Thoracic aorta (tissue), 2 donors: ENCODE measurements at regions not wholly inside any gene's neighbourhood (a gene's known extent, or its start where the extent isn't known, plus 50 kb on each side); places are given as distances from the start of the nearest gene placed in this dataset.
"Not testable (repeated sequence)": the region's sequence is repeated elsewhere in the genome, so short reads cannot be mapped to it uniquely, and the experiment has no call there.

Experiments
- ATAC-seq: fragments of 150-250 bp; one replicate; pipeline ENCODE4 v1.8.0; 2017; ENCODE audit warnings: low read depth; ENCODE audit not compliant: insufficient number of reproducible peaks, low FRiP score
- DNase-seq: peaks from one replicate; pipeline ENCODE4 v3.0.0-alpha.2; 2020; ENCODE audit warnings: low spot score
- H3K27ac ChIP-seq, 2 donors: fragments of 200-600 bp; sonication (generic); 1 replicate in 1 of 2; 2 replicates in 1 of 2; pipeline ENCODE4 v1.5.1; 2016; ENCODE audit warnings: mild to moderate bottlenecking in 2 of 2, moderate library complexity in 2 of 2
- H3K27me3 ChIP-seq: fragments of 200-600 bp; sonication (generic); replicated peaks from 2 replicates; pipeline ENCODE4 v1.6.0; 2016; ENCODE audit warnings: mild to moderate bottlenecking; ENCODE audit not compliant: insufficient read depth
- H3K36me3 ChIP-seq: fragments of 200-600 bp; sonication (generic); one replicate; pipeline ENCODE4 v1.5.1; 2016
- H3K4me1 ChIP-seq, 2 donors: fragments of 200-600 bp; sonication (generic); 1 replicate in 1 of 2; 2 replicates in 1 of 2; pipeline versions ENCODE4 v1.5.1 to v1.6.0; 2016; ENCODE audit warnings: low read depth in 2 of 2, mild to moderate bottlenecking in 1 of 2; ENCODE audit not compliant: control insufficient read depth in 1 of 2
- H3K4me3 ChIP-seq: fragments of 200-600 bp; sonication (generic); 2 replicates; pipeline ENCODE4 v1.5.1; 2016; ENCODE audit warnings: mild to moderate bottlenecking
- H3K9me3 ChIP-seq: fragments of 200-600 bp; sonication (generic); 2 replicates; pipeline ENCODE4 v1.5.1; 2016
- CTCF ChIP-seq: fragments of 200-600 bp; sonication (generic); IDR thresholded peaks from one replicate; pipeline ENCODE4 v1.5.1; 2019; ENCODE audit warnings: antibody characterized with exemption

GRCh38 chr21:15308333-15308732 is 243.5 kb upstream of the NRIP1 start:
- DNase-seq (no peak), ATAC-seq (no peak)
- H3K27ac ChIP-seq, result no peak overlapping the region
- no peaks in the 10 kb centered on the region for H3K36me3 ChIP-seq
- no peak overlapping the region for H3K4me3 ChIP-seq
- no peaks in the 10 kb centered on the region for H3K27me3 ChIP-seq
- TF ChIP-seq CTCF, result no peak
- no peaks in the 10 kb centered on the region for H3K4me1 ChIP-seq
- no peaks in the 10 kb centered on the region for H3K9me3 ChIP-seq

GRCh38 chr21:15309022-15309590 is 244.3 kb upstream of the NRIP1 start:
- Histone ChIP-seq H3K27me3 (no peaks in the 10 kb centered on the region), H3K9me3 (no peaks in the 10 kb centered on the region), H3K4me3 (no peak overlapping the region), H3K36me3 (no peaks in the 10 kb centered on the region), H3K4me1 (no peaks in the 10 kb centered on the region), H3K27ac (no peak overlapping the region)
- ATAC-seq (no peak), DNase-seq (no peak)
- no peak for TF ChIP-seq CTCF

- Histone ChIP-seq H3K4me1 (no peaks in the 10 kb centered on the region), H3K36me3 (no peaks in the 10 kb centered on the region), H3K9me3 (no peaks in the 10 kb centered on the region), H3K27ac (no peak overlapping the region), H3K4me3 (no peak overlapping the region), H3K27me3 (no peaks in the 10 kb centered on the region)
- TF ChIP-seq CTCF, result no peak
- DNase-seq, result no peak
- ATAC-seq, result no peak
These were observed 244.9 kb upstream of the NRIP1 start for GRCh38 chr21:15309721-15310120.

- H3K9me3 ChIP-seq, result no peaks in the 10 kb centered on the region
- H3K27me3 ChIP-seq, result no peaks in the 10 kb centered on the region
- no peaks in the 10 kb centered on the region for H3K4me1 ChIP-seq
- no peaks in the 10 kb centered on the region for H3K36me3 ChIP-seq
- no peak for TF ChIP-seq CTCF
- no peak for ATAC-seq
- H3K27ac ChIP-seq, result no peak overlapping the region
- H3K4me3 ChIP-seq, result no peak overlapping the region
- DNase-seq, result no peak
These were observed 246.7 kb upstream of the NRIP1 start for GRCh38 chr21:15311510-15311909.

- not testable (repeated sequence) for H3K27me3 ChIP-seq, H3K9me3 ChIP-seq, H3K4me3 ChIP-seq, DNase-seq, H3K27ac ChIP-seq, H3K36me3 ChIP-seq, ATAC-seq, H3K4me1 ChIP-seq
These were observed 252.2 kb upstream of the NRIP1 start for GRCh38 chr21:15317034-15317433.

- no peaks in the 10 kb centered on the region for H3K4me1 ChIP-seq
- H3K27me3 ChIP-seq, result no peaks in the 10 kb centered on the region
- DNase-seq (no peak), ATAC-seq (no peak)
- no peaks in the 10 kb centered on the region for H3K9me3 ChIP-seq
- H3K4me3 ChIP-seq, result no peak overlapping the region
- no peak overlapping the region for H3K27ac ChIP-seq
- no peaks in the 10 kb centered on the region for H3K36me3 ChIP-seq
- no peak for TF ChIP-seq CTCF
These were observed 254.9 kb upstream of the NRIP1 start for GRCh38 chr21:15319727-15320126.
